ENCODE measurements at regions not wholly inside any gene's neighbourhood (a gene's known extent, or its start where the extent isn't known, plus 50 kb on each side); places are given as distances from the start of the nearest gene placed in this dataset.

DNA sequence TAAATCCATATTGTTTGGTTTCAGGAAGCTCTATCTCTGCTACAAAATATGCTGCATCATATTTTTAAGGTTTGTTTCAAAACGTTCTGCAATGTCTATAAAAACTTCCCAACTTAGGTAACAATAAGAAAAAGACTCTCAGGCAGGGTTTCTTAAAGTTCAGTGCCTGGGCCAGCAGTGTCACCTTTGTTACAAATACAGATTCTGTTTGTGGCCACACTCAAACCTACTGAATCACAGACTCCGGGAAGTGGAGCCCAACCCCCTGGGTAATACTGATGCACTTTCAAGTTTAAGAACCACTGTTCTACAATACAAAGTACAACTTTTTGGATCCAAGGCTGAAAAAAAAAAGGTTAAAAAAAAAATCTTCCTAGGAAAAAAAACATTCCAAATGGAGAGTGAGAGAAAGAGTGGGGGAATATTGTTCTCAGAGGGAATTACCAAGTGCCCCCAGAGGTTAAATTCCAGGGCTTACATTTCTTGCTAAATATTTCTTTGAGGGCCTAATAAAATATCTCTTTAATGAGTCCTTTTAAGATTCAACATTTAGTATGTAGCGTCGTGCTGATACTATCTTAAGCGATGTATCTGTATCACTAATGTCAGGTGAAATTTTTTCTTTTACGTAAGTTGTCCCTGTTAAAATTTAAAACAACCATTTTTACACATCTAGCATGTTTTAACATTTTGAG, 476.7 kb downstream of the TXNL1 start:
- Histone ChIP-seq H2AK5ac (ENCODE audit: low read depth, low read length) (no peak overlapping the region), H3K9me3 (ENCODE audit: control insufficient read depth, insufficient read depth, low read length) (no peaks in the 10 kb centered on the region), H4K5ac (ENCODE audit: low read depth, low read length) (peak overlapping the region; percentile 61), H3K4ac (ENCODE audit: low read depth, low read length) (peak overlapping the region; percentile 14; the same call in 1 of the 2 replicates), H2BK120ac (ENCODE audit: low read depth, low read length) (peak overlapping the region; percentile 76), H3K56ac (ENCODE audit: extremely low read depth, insufficient read depth, low read length) (peak overlapping the region; percentile 19; the same call in 1 of the 2 replicates), H2BK15ac (ENCODE audit: low read depth, low read length) (peak overlapping the region; percentile 10; the same call in 1 of the 3 replicates), H4K8ac (ENCODE audit: low read depth in 2 of 2, low read length in 2 of 2) (peak overlapping the region in 1 of 2 experiments; percentile 41; a peak in 1 of 4 replicates), H2AK9ac (replicated peaks; ENCODE audit: low read depth, low read length, poor library complexity) (no peak overlapping the region), H3K4me1 (ENCODE audit: control insufficient read depth, insufficient read depth, low read length) (peaks cover 20% of the 10 kb centered on the region), H4K20me1 (ENCODE audit: insufficient read depth, low read length) (no peaks in the 10 kb centered on the region), H2BK20ac (ENCODE audit: low read depth, low read length) (peak overlapping the region; percentile 35; the same call in 1 of the 2 replicates), H3K23ac (ENCODE audit: low read depth, low read length) (no peak overlapping the region), H3K14ac (replicated peaks; ENCODE audit: low read depth, low read length) (no peak overlapping the region), H3K79me1 (ENCODE audit: low read depth in 1 of 2, low read length in 2 of 2) (0 out of 4 replicates have a peak, but pooled peaks cover 0 to under 1% of the 10 kb centered on the region in 2 experiments), H3K4me2 (ENCODE audit: low read depth, low read length) (no peak overlapping the region), H2AFZ (replicated peaks; ENCODE audit: low read length, poor library complexity) (no peak overlapping the region), H3K27me3 (ENCODE audit: control insufficient read depth, insufficient read depth, low read length) (no peaks in the 10 kb centered on the region), H2BK5ac (ENCODE audit: low read depth, low read length, poor library complexity, severe bottlenecking) (peak overlapping the region; percentile 75), H3K36me3 (ENCODE audit: control insufficient read depth, insufficient read depth, low read length) (no peaks in the 10 kb centered on the region), H4K91ac (ENCODE audit: insufficient read depth, low read depth, low read length) (peak overlapping the region; percentile 38; the same call in 1 of the 2 replicates), H3K9ac (ENCODE audit: low read depth, low read length) (no peak overlapping the region), H3K9me1 (ENCODE audit: insufficient read depth, low read length) (peaks cover 11% of the 10 kb centered on the region), H3K27ac (ENCODE audit: insufficient read depth, low read length) (no peak overlapping the region), H3K4me3 (ENCODE audit: insufficient read depth, low read depth, low read length) (no peak overlapping the region), H3K18ac (ENCODE audit: low read depth, low read length) (peak overlapping the region; percentile 84)
- dilution Hi-C loops (cut with HindIII; ENCODE audit: low sequenced_read_pairs, unreplicated experiment), result no loop called here
- WGBS, 2 experiments (ENCODE audit: extremely low coverage in 2 of 2, insufficient read length in 1 of 2), result no CpG with 5 or more reads among the region's 6 CpGs
- ATAC-seq (ENCODE audit: low read depth) (no peak), DNase-seq (no peak)
- in situ Hi-C loops (cut with MboI; ENCODE audit: low sequenced_read_pairs), result no loop called here
- no peak for TF ChIP-seq USF2 (IDR thresholded peaks at IDR 0.05; ENCODE audit: low read depth, low read length)
- TF ChIP-seq MAZ (IDR thresholded peaks at IDR 0.05; ENCODE audit: borderline replicate concordance, low read depth, low read length), result no peak
- no peak for TF ChIP-seq CEBPB (IDR thresholded peaks at IDR 0.05; ENCODE audit: low read depth, low read length)
- no peak for TF ChIP-seq CTCF (conservative IDR thresholded peaks at IDR 0.05; ENCODE audit: low read depth, low read length)
- no peak for TF ChIP-seq SMC3 (IDR thresholded peaks at IDR 0.05; ENCODE audit: low read depth, low read length)
- no peak for TF ChIP-seq MXI1 (IDR thresholded peaks at IDR 0.05; ENCODE audit: borderline replicate concordance, low read depth, low read length)
- no peak for TF ChIP-seq RCOR1 (IDR thresholded peaks at IDR 0.05; ENCODE audit: insufficient replicate concordance, low read length)
- no peak for TF ChIP-seq NFE2L2 (IDR thresholded peaks at IDR 0.05; ENCODE audit: low read depth, low read length)
- no peak for TF ChIP-seq RAD21 (IDR thresholded peaks at IDR 0.05; ENCODE audit: low read length)
- CTCF ChIA-PET, result interaction anchor here (0.5 kb wide), 1 partner anchor 379 kb away, joined by 5 read pairs; no protein-coding TSS in a partner anchor
- intact Hi-C loops (cut with micrococcal nuclease), result loop anchor here (10.0 kb wide), 1 partner anchor 413 kb away; no protein-coding TSS in a partner anchor
- POLR2A ChIA-PET (ENCODE audit: unreplicated experiment), result no interaction called here
- BruUV-seq (replicated peaks), result no TSS peak

All from IMR-90 (cell line).